IMR-90 (cell line): ENCODE measurements at regions not wholly inside any gene's neighbourhood (a gene's known extent, or its start where the extent isn't known, plus 50 kb on each side); places are given as distances from the start of the nearest gene placed in this dataset.

Source experiments
- ATAC-seq: fragments of 200-7000 bp; cut with Tn5 transposase; 2 replicates; pipeline ENCODE4 v1.9.1; 2020; ENCODE audit warnings: low read depth, mild to moderate bottlenecking, moderate library complexity
- BruUV-seq: library from RNA; stranded (reverse); fragments of 400-500 nt; replicated peaks from 2 replicates; lab custom pipeline; 2021; lab: Mats Ljungman, UMichigan
- CTCF ChIA-PET: fragments of 300-600 bp; formaldehyde crosslinking; extraction: SDS; loops from one replicate; lab custom pipeline; 2021; ENCODE audit warnings: antibody characterized with exemption; lab: Yijun Ruan, JAX
- POLR2A ChIA-PET: fragments of 300-600 bp; sonication (Branson Sonifier 250); formaldehyde crosslinking; loops from one replicate; lab custom pipeline; 2022; ENCODE audit warnings: antibody characterized with exemption; ENCODE audit not compliant: unreplicated experiment; lab: Charles Lee
- DNase-seq: peaks from one replicate; pipeline ENCODE4 v3.0.0; 2013
- H2AFZ ChIP-seq: replicated peaks from 2 replicates; pipeline ENCODE3; 2013; ENCODE audit warnings: low read length, mild to moderate bottlenecking; ENCODE audit not compliant: poor library complexity
- H2AK5ac ChIP-seq: 2 replicates; pipeline ENCODE4 v1.6.1; 2013; ENCODE audit warnings: low read depth, low read length, inconsistent platforms
- H2AK9ac ChIP-seq: replicated peaks from 2 replicates; pipeline ENCODE3; 2013; ENCODE audit warnings: mild to moderate bottlenecking, low read depth, low read length, moderate library complexity; ENCODE audit not compliant: poor library complexity
- H2BK120ac ChIP-seq: 2 replicates; pipeline ENCODE4 v1.6.1; 2013; ENCODE audit warnings: low read depth, low read length, inconsistent platforms
- H2BK15ac ChIP-seq: 3 replicates; pipeline ENCODE4 v1.6.1; 2013; ENCODE audit warnings: low read depth, low read length, inconsistent platforms
- H2BK20ac ChIP-seq: 2 replicates; pipeline ENCODE4 v1.6.1; 2013; ENCODE audit warnings: low read depth, mild to moderate bottlenecking, inconsistent platforms, low read length, moderate library complexity
- H2BK5ac ChIP-seq: 2 replicates; pipeline ENCODE4 v1.6.1; 2013; ENCODE audit warnings: mild to moderate bottlenecking, low read depth, low read length, inconsistent platforms; ENCODE audit not compliant: poor library complexity, severe bottlenecking
- H3K14ac ChIP-seq: replicated peaks from 2 replicates; pipeline ENCODE4 v1.6.1; 2013; ENCODE audit warnings: low read depth, low read length, inconsistent platforms
- H3K18ac ChIP-seq: 2 replicates; pipeline ENCODE4 v1.6.1; 2013; ENCODE audit warnings: low read depth, low read length, control low read depth
- H3K23ac ChIP-seq: 2 replicates; pipeline ENCODE4 v1.6.1; 2013; ENCODE audit warnings: low read depth, low read length, inconsistent platforms
- H3K27ac ChIP-seq: 2 replicates; pipeline ENCODE4 v1.5.1; 2013; ENCODE audit warnings: mild to moderate bottlenecking, control low read depth, low read length; ENCODE audit not compliant: insufficient read depth
- H3K27me3 ChIP-seq: 2 replicates; pipeline ENCODE4 v1.6.1; 2013; ENCODE audit warnings: low read length; ENCODE audit not compliant: control insufficient read depth, insufficient read depth
- H3K36me3 ChIP-seq: 2 replicates; pipeline ENCODE4 v1.6.1; 2013; ENCODE audit warnings: low read length, mixed read lengths; ENCODE audit not compliant: control insufficient read depth, insufficient read depth
- H3K4ac ChIP-seq: 2 replicates; pipeline ENCODE4 v1.6.1; 2013; ENCODE audit warnings: low read depth, low read length, inconsistent platforms
- H3K4me1 ChIP-seq: 2 replicates; pipeline ENCODE4 v1.6.1; 2013; ENCODE audit warnings: low read length, mixed read lengths; ENCODE audit not compliant: control insufficient read depth, insufficient read depth
- H3K4me2 ChIP-seq: 2 replicates; pipeline ENCODE4 v1.6.1; 2013; ENCODE audit warnings: low read depth, mild to moderate bottlenecking, control low read depth, low read length, moderate library complexity
- H3K4me3 ChIP-seq: 2 replicates; pipeline ENCODE4 v1.5.1; 2013; ENCODE audit warnings: low read depth, mild to moderate bottlenecking, control low read depth, low read length, moderate library complexity; ENCODE audit not compliant: insufficient read depth
- H3K56ac ChIP-seq: 2 replicates; pipeline ENCODE4 v1.6.1; 2013; ENCODE audit warnings: low read length, inconsistent platforms; ENCODE audit not compliant: insufficient read depth; ENCODE audit errors: extremely low read depth
- H3K79me1 ChIP-seq, 2 experiments: 2 replicates each; pipeline ENCODE4 v1.6.1; 2013; ENCODE audit warnings: low read length in 2 of 2, inconsistent platforms in 1 of 2, low read depth in 1 of 2
- H3K9ac ChIP-seq: 2 replicates; pipeline ENCODE4 v1.6.1; 2013; ENCODE audit warnings: low read depth, low read length, control low read depth
- H3K9me1 ChIP-seq: 2 replicates; pipeline ENCODE4 v1.6.1; 2013; ENCODE audit warnings: low read length, inconsistent platforms; ENCODE audit not compliant: insufficient read depth
- H3K9me3 ChIP-seq: 2 replicates; pipeline ENCODE4 v1.6.1; 2013; ENCODE audit warnings: low read length; ENCODE audit not compliant: control insufficient read depth, insufficient read depth
- H4K20me1 ChIP-seq: 2 replicates; pipeline ENCODE4 v1.6.1; 2013; ENCODE audit warnings: low read length, inconsistent platforms; ENCODE audit not compliant: insufficient read depth
- H4K5ac ChIP-seq: 2 replicates; pipeline ENCODE4 v1.6.1; 2013; ENCODE audit warnings: mild to moderate bottlenecking, low read depth, low read length, control low read depth
- H4K8ac ChIP-seq, 2 experiments: 2 replicates each; pipeline ENCODE4 v1.6.1; 2013; ENCODE audit warnings: low read depth in 2 of 2, low read length in 2 of 2, control low read depth in 1 of 2, inconsistent platforms in 1 of 2
- H4K91ac ChIP-seq: 2 replicates; pipeline ENCODE4 v1.6.1; 2013; ENCODE audit warnings: low read depth, low read length, inconsistent platforms; ENCODE audit not compliant: insufficient read depth
- BHLHE40 ChIP-seq: fragments of 150-350 bp; IDR thresholded peaks from 2 replicates; pipeline ENCODE4 v1.6.1; 2016; ENCODE audit warnings: mild to moderate bottlenecking, low read depth, low read length
- CEBPB ChIP-seq: IDR thresholded peaks from 2 replicates; pipeline ENCODE4 v1.6.1; 2012; ENCODE audit warnings: low read depth, low read length, improper control_type of control experiment
- CHD1 ChIP-seq: IDR thresholded peaks from 2 replicates; pipeline ENCODE4 v1.6.1; 2012; ENCODE audit warnings: low read depth, low read length, improper control_type of control experiment
- CTCF ChIP-seq: conservative IDR thresholded peaks from 2 replicates; pipeline ENCODE4 v1.5.1; 2012; ENCODE audit warnings: mild to moderate bottlenecking, low read depth, low read length, improper control_type of control experiment
- ELK1 ChIP-seq: fragments of 150-350 bp; IDR thresholded peaks from 2 replicates; pipeline ENCODE4 v1.6.1; 2016; ENCODE audit warnings: low read depth, mild to moderate bottlenecking, low read length, moderate library complexity, borderline replicate concordance
- FOS ChIP-seq: fragments of 150-350 bp; IDR thresholded peaks from 2 replicates; pipeline ENCODE4 v1.6.1; 2016; ENCODE audit warnings: low read depth, low read length
- MAFK ChIP-seq: IDR thresholded peaks from 2 replicates; pipeline ENCODE4 v1.6.1; 2012; ENCODE audit warnings: low read depth, low read length, improper control_type of control experiment
- MAZ ChIP-seq: IDR thresholded peaks from 2 replicates; pipeline ENCODE4 v1.6.1; 2012; ENCODE audit warnings: low read depth, mild to moderate bottlenecking, low read length, improper control_type of control experiment, moderate library complexity, borderline replicate concordance
- MXI1 ChIP-seq: IDR thresholded peaks from 2 replicates; pipeline ENCODE4 v1.6.1; 2012; ENCODE audit warnings: low read depth, mild to moderate bottlenecking, low read length, moderate library complexity, borderline replicate concordance
- NFE2L2 ChIP-seq: fragments of 150-350 bp; IDR thresholded peaks from 2 replicates; pipeline ENCODE4 v1.6.1; 2016; ENCODE audit warnings: low read depth, mild to moderate bottlenecking, low read length
- POLR2A ChIP-seq: IDR thresholded peaks from 2 replicates; pipeline ENCODE4 v1.6.1; 2012; ENCODE audit warnings: mild to moderate bottlenecking, low read depth, low read length
- RAD21 ChIP-seq: IDR thresholded peaks from 2 replicates; pipeline ENCODE4 v1.6.1; 2012; ENCODE audit warnings: low read length, improper control_type of control experiment
- RCOR1 ChIP-seq: IDR thresholded peaks from 2 replicates; pipeline ENCODE4 v1.6.1; 2012; ENCODE audit warnings: mild to moderate bottlenecking, low read length, improper control_type of control experiment; ENCODE audit not compliant: insufficient replicate concordance
- RFX5 ChIP-seq: IDR thresholded peaks from 2 replicates; pipeline ENCODE4 v1.8.0; 2012; ENCODE audit warnings: low read depth, mild to moderate bottlenecking, low read length, moderate library complexity
- SMC3 ChIP-seq: fragments of 150-350 bp; IDR thresholded peaks from 2 replicates; pipeline ENCODE4 v1.6.1; 2016; ENCODE audit warnings: low read depth, mild to moderate bottlenecking, antibody characterized with exemption, low read length, moderate library complexity
- USF2 ChIP-seq: fragments of 150-350 bp; IDR thresholded peaks from 2 replicates; pipeline ENCODE4 v1.6.1; 2017; ENCODE audit warnings: mild to moderate bottlenecking, antibody characterized with exemption, low read length, low read depth
- WGBS, 2 experiments: methylation state at CpG; one replicate each; pipeline versions ENCODE4 v1.1.5 to v1.1.7; 2013; ENCODE audit warnings: missing lambda C conversion rate in 2 of 2; ENCODE audit not compliant: insufficient read length in 1 of 2; ENCODE audit errors: extremely low coverage in 2 of 2; 5-methylcytosine and 5-hydroxymethylcytosine counted together
- dilution Hi-C: fragments of 300-500 bp; cut with HindIII; formaldehyde crosslinking; loops from one replicate; pipeline ENCODE4 v1.14.3; 2018; ENCODE audit warnings: low sequenced_read_pairs; ENCODE audit not compliant: unreplicated experiment
- in situ Hi-C: fragments of 300-500 bp; cut with MboI; formaldehyde crosslinking; loops from 3 replicates; pipeline ENCODE4 v1.14.3; 2019; ENCODE audit warnings: low sequenced_read_pairs, inconsistent platforms, mixed read lengths
- intact Hi-C: fragments of 100-400 bp; cut with micrococcal nuclease; formaldehyde crosslinking; loops from 2 replicates; pipeline ENCODE4 v1.10.0; 2022

- H3K27me3 ChIP-seq: no peaks in the 10 kb centered on the region
- H3K4me2 ChIP-seq: no peak overlapping the region
- no peaks in the 10 kb centered on the region for H3K4me1 ChIP-seq
- no peak overlapping the region for H2BK20ac ChIP-seq
- no CpG with 5 or more reads among the region's 1 CpG for WGBS, 2 experiments
- H3K56ac ChIP-seq: no peak overlapping the region
- TF ChIP-seq RCOR1 (no peak), POLR2A (no peak), ELK1 (no peak), RAD21 (no peak), MAFK (no peak), MAZ (no peak), BHLHE40 (no peak), USF2 (no peak), CHD1 (no peak), RFX5 (no peak), NFE2L2 (no peak), MXI1 (no peak), CEBPB (no peak), FOS (no peak), SMC3 (no peak), CTCF (no peak)
- H3K9me1 ChIP-seq: no peaks in the 10 kb centered on the region; the same call in 1 of the 2 replicates
- dilution Hi-C loops: no loop called here
- no peak overlapping the region for H3K27ac ChIP-seq
- in situ Hi-C loops: no loop called here
- no peak overlapping the region for H4K8ac ChIP-seq
- no peak for ATAC-seq
- ChIA-PET CTCF (no interaction called here), POLR2A (no interaction called here)
- no peak overlapping the region for H2AFZ ChIP-seq
- no peak overlapping the region for H2AK9ac ChIP-seq
- no peaks in the 10 kb centered on the region; a peak in 1 of 4 replicates for H3K79me1 ChIP-seq
- no peak overlapping the region for H3K14ac ChIP-seq
- H3K4me3 ChIP-seq: no peak overlapping the region
- no peaks in the 10 kb centered on the region for H3K9me3 ChIP-seq
- no peak overlapping the region for H3K23ac ChIP-seq
- no peak overlapping the region for H4K5ac ChIP-seq
- no peaks in the 10 kb centered on the region for H4K20me1 ChIP-seq
- H2BK15ac ChIP-seq: no peak overlapping the region
- H3K9ac ChIP-seq: no peak overlapping the region
- no peaks in the 10 kb centered on the region for H3K36me3 ChIP-seq
- intact Hi-C loops: no loop called here
- no peak overlapping the region for H4K91ac ChIP-seq
- H3K18ac ChIP-seq: no peak overlapping the region; the same call in 1 of the 2 replicates
- no peak for DNase-seq
- no peak overlapping the region for H2AK5ac ChIP-seq
- H2BK5ac ChIP-seq: no peak overlapping the region
- no TSS peak for BruUV-seq
- H3K4ac ChIP-seq: no peak overlapping the region
- H2BK120ac ChIP-seq: no peak overlapping the region
These were observed 266.5 kb upstream of the UGT8 start for GRCh38 chr4:114332119-114332518.
